ENCODE measurements at regions not wholly inside any gene's neighbourhood (a gene's known extent, or its start where the extent isn't known, plus 50 kb on each side); places are given as distances from the start of the nearest gene placed in this dataset.

DNA sequence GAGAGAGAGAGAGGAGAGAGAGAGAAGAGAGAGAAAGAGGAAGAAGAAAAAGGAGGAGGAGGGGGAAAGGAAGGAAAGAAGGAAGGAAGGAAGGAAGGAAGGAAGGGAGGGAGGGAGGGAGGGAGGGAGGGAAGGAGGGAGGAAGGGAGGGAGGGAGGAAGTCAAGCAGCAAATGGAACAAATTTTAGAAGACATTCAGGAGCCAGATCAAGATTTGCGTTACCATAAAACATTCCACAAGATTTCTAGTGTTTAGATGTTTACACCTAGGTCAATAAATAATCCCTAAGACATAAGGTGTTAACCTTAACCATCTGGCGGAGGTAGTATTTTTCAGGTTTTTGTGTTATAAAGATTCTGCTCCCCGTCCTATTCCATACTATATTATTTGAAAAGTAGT is 1320.1 kb upstream of the PRMT6 start:
- TF ChIP-seq, protein P1, sequence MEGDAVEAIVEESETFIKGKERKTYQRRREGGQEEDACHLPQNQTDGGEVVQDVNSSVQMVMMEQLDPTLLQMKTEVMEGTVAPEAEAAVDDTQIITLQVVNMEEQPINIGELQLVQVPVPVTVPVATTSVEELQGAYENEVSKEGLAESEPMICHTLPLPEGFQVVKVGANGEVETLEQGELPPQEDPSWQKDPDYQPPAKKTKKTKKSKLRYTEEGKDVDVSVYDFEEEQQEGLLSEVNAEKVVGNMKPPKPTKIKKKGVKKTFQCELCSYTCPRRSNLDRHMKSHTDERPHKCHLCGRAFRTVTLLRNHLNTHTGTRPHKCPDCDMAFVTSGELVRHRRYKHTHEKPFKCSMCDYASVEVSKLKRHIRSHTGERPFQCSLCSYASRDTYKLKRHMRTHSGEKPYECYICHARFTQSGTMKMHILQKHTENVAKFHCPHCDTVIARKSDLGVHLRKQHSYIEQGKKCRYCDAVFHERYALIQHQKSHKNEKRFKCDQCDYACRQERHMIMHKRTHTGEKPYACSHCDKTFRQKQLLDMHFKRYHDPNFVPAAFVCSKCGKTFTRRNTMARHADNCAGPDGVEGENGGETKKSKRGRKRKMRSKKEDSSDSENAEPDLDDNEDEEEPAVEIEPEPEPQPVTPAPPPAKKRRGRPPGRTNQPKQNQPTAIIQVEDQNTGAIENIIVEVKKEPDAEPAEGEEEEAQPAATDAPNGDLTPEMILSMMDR (IDR thresholded peaks at IDR 0.05; ENCODE audit: low read length) = no peak
- TF ChIP-seq EZH2phosphoT487 (IDR thresholded peaks at IDR 0.05; ENCODE audit: low read length) = no peak
- TF ChIP-seq EZH2 (optimal IDR thresholded peaks at IDR 0.05; ENCODE audit: low read depth, low read length) = no peak

Measured in MM.1S (cell line).